ENCODE measurements at regions not wholly inside any gene's neighbourhood (a gene's known extent, or its start where the extent isn't known, plus 50 kb on each side); places are given as distances from the start of the nearest gene placed in this dataset.

DNA sequence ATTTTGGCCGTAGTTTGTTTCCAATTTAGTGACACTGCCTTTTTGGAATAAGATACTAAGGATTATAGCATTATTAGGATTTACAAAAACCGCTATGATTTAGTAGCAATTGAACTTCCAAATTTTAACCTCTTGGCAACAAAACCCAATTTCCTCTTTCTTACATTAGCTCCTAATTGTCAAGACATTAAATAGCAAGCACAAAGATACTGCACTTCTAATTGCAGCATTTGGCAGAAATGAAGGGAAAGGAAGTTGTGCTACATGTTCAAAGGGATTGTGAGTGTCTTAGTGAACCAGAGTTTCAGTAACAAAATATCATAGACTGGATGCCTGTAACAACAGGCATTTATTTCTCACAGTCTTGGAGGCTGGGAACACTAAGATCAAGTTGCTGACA lies 99.9 kb downstream of the NUF2 start:
- no peaks in the 10 kb centered on the region for H3K27me3 ChIP-seq
- H3K36me3 ChIP-seq (ENCODE audit: low read depth, missing control alignments): no peaks in the 10 kb centered on the region
- H3K9me3 ChIP-seq: no peaks in the 10 kb centered on the region
- H3K27ac ChIP-seq: no peak overlapping the region
- H3K4me3 ChIP-seq: no peak overlapping the region
- no peaks in the 10 kb centered on the region for H3K4me1 ChIP-seq
- DNase-seq: no peak
- 31 to 32% methylated on average over 2 of the region's 2 CpGs for WGBS, 2 donors
- intact Hi-C loops (cut with DNase I; ENCODE audit: low total_unique reads): no loop called here
- no peak for TF ChIP-seq POLR2A (IDR thresholded peaks at IDR 0.05)
- TF ChIP-seq, protein P1, sequence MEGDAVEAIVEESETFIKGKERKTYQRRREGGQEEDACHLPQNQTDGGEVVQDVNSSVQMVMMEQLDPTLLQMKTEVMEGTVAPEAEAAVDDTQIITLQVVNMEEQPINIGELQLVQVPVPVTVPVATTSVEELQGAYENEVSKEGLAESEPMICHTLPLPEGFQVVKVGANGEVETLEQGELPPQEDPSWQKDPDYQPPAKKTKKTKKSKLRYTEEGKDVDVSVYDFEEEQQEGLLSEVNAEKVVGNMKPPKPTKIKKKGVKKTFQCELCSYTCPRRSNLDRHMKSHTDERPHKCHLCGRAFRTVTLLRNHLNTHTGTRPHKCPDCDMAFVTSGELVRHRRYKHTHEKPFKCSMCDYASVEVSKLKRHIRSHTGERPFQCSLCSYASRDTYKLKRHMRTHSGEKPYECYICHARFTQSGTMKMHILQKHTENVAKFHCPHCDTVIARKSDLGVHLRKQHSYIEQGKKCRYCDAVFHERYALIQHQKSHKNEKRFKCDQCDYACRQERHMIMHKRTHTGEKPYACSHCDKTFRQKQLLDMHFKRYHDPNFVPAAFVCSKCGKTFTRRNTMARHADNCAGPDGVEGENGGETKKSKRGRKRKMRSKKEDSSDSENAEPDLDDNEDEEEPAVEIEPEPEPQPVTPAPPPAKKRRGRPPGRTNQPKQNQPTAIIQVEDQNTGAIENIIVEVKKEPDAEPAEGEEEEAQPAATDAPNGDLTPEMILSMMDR (IDR thresholded peaks at IDR 0.05): no peak

DNA sequence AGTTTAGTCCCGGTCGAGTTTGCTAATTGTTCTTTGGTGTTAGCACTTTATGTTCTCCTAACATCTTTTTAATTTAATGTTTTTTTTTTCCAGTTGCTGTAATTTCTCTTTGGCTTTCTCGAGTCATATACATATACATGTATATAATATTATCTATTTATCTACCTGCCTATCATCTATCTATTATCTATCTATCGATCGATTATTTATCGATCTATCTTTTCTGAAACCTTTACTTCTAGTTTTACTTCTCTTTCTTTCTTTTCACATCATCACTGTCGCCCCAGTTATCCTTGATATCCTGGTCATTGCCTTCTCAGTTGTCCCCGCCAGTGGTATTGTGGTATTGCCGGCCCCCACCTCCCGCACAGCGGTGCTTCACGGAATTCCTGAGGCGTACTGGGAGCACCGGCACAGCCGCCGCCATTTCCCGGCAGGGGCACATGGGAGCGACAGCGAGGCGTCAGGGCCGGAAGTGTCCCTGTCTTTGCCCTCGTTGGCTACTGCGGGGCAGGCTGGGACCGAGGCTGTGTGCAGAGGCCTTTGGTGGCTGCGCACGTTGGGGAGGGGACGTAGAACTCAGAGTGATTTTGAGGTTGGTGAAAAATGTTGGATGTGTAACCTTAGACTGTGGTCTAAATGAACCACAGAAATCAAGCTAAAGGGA lies 101.1 kb downstream of the NUF2 start:
- H3K36me3 ChIP-seq (ENCODE audit: low read depth, missing control alignments): no peaks in the 10 kb centered on the region
- H3K9me3 ChIP-seq: no peaks in the 10 kb centered on the region
- DNase-seq: peak; percentile 38
- peak overlapping the region; percentile 19 to 43 for H3K4me3 ChIP-seq
- no peak overlapping the region for H3K27ac ChIP-seq
- 54 to 71% methylated on average over 20 to 27 of the region's 27 CpGs for WGBS, 2 donors
- intact Hi-C loops (cut with DNase I; ENCODE audit: low total_unique reads): no loop called here
- H3K4me1 ChIP-seq: no peaks in the 10 kb centered on the region
- H3K27me3 ChIP-seq: no peaks in the 10 kb centered on the region
- no peak for TF ChIP-seq POLR2A (IDR thresholded peaks at IDR 0.05)
- TF ChIP-seq, protein P1 (IDR thresholded peaks at IDR 0.05): no peak

DNA sequence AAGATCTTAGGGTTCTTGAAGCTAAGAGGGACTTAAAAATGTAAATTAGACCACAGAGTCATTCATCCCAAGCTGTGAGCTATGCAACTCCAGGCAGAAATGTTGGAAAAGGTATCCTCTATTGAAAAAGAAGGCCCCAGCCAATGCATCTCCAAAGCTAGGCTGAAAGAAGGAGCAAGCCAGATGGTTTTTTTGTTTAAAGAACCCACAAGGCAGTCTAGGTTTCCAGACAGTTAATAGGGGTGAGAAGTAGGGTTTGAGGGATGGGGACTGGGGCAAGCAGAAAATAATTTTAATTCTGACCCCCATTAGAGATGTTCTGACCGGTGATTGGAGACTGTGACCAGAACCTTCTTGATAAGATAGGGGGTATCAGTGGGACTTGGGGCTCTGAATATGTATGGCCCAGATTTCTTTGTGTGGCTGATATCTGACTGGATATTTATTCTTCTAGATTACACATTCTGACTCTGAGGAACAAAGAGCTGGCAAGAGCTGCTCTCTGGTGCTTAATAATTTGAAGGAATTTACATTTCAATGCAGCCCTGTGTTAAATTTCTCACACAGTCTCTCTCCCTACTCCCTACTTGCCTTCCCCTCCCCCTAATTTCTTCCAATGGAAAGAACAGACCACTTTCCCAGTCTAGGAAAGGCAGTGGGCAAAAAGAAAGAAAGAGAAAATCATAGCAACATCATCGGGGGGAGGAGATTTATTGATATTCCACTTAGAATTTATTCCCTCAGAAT lies 104.9 kb downstream of the NUF2 start:
- Histone ChIP-seq H3K36me3 (ENCODE audit: low read depth, missing control alignments) (no peaks in the 10 kb centered on the region), H3K27ac (no peak overlapping the region), H3K4me1 (no peaks in the 10 kb centered on the region), H3K4me3 (no peak overlapping the region), H3K27me3 (no peaks in the 10 kb centered on the region), H3K9me3 (no peaks in the 10 kb centered on the region)
- intact Hi-C loops (cut with DNase I; ENCODE audit: low total_unique reads): no loop called here
- TF ChIP-seq, protein P1 (IDR thresholded peaks at IDR 0.05): no peak
- TF ChIP-seq POLR2A (IDR thresholded peaks at IDR 0.05): no peak
- WGBS, 2 donors: 69 to 79% methylated on average over 2 of the region's 2 CpGs
- DNase-seq: no peak

DNA sequence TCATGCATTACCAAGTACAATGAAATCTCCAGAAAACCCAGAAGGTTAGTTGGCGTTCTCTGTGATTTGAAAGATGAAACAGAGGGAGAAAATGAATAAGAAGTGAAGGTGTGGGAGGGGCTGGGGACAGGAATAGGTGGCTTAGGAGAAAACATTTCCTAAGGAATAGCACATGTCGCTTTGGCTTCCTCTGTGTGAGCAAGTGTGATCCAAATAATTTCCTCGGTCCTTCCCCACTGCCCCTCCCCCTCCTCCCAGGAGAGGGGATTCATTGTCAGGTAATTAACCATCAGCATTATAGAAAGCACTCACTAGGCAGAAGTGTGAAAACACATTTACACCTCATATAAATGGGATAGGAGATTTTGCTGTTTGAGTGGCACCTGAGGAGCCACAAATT lies 105.5 kb downstream of the NUF2 start:
- 67 to 75% methylated on average over 3 of the region's 3 CpGs for WGBS, 2 donors
- DNase-seq: no peak
- TF ChIP-seq POLR2A (IDR thresholded peaks at IDR 0.05): no peak
- TF ChIP-seq, protein P1 (IDR thresholded peaks at IDR 0.05): no peak
- H3K36me3 ChIP-seq (ENCODE audit: low read depth, missing control alignments): no peaks in the 10 kb centered on the region
- no peaks in the 10 kb centered on the region for H3K27me3 ChIP-seq
- no peak overlapping the region for H3K4me3 ChIP-seq
- H3K4me1 ChIP-seq: no peaks in the 10 kb centered on the region
- H3K27ac ChIP-seq: no peak overlapping the region
- H3K9me3 ChIP-seq: no peaks in the 10 kb centered on the region
- intact Hi-C loops (cut with DNase I; ENCODE audit: low total_unique reads): no loop called here

All from testis (tissue), 2 donors.